HepG2 (cell line): ENCODE measurements at regions not wholly inside any gene's neighbourhood (a gene's known extent, or its start where the extent isn't known, plus 50 kb on each side); places are given as distances from the start of the nearest gene placed in this dataset.

Experiments used
- MED1 ChIP-seq: sonication (generic); formaldehyde crosslinking; IDR thresholded peaks from 2 replicates; pipeline ENCODE4 v1.4.0; 2020; ENCODE audit warnings: missing genetic modification reagents
- PRPF4 ChIP-seq: fragments of 200-400 bp; formaldehyde crosslinking; IDR thresholded peaks from 2 replicates; pipeline ENCODE4 v1.6.1; 2016; ENCODE audit warnings: low read length, low read depth; ENCODE audit not compliant: poor library complexity, severe bottlenecking
- ZBTB7B ChIP-seq: sonication (generic); formaldehyde crosslinking; IDR thresholded peaks from 2 replicates; pipeline ENCODE4 v1.4.0; 2020; ENCODE audit warnings: missing genetic modification reagents

GRCh38 chr21:22343303-22343702 is 1345.1 kb downstream of the NCAM2 start:
- TF ChIP-seq ZBTB7B (no peak), PRPF4 (no peak), MED1 (CRISPR knock-in tag) (no peak)
